GM03348 (cell line): ENCODE measurements at regions not wholly inside any gene's neighbourhood (a gene's known extent, or its start where the extent isn't known, plus 50 kb on each side); places are given as distances from the start of the nearest gene placed in this dataset.

Experiments used
- DNase-seq: peaks from one replicate; pipeline ENCODE4 v3.0.0; 2012; ENCODE audit warnings: low spot score

DNA sequence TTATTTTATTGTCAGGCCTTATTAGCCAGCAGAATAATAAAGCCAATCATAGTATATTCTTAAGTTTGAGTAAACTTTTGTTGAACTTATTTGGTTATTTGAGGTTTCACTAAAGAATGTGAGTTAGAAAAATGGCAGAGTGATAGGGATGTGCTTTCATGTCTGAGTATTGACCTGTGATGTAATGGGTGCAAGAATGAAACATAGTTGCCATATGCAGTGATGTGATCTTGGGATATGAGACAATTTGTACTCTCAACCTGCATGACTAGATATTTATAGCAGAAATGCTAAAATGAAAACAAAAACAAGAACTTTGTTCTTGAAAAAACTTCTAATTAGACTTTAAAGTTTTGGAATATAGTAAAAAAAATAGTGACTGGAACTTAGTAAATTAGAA is 97.9 kb downstream of the DISP1 start:
- DNase-seq: no peak

DNA sequence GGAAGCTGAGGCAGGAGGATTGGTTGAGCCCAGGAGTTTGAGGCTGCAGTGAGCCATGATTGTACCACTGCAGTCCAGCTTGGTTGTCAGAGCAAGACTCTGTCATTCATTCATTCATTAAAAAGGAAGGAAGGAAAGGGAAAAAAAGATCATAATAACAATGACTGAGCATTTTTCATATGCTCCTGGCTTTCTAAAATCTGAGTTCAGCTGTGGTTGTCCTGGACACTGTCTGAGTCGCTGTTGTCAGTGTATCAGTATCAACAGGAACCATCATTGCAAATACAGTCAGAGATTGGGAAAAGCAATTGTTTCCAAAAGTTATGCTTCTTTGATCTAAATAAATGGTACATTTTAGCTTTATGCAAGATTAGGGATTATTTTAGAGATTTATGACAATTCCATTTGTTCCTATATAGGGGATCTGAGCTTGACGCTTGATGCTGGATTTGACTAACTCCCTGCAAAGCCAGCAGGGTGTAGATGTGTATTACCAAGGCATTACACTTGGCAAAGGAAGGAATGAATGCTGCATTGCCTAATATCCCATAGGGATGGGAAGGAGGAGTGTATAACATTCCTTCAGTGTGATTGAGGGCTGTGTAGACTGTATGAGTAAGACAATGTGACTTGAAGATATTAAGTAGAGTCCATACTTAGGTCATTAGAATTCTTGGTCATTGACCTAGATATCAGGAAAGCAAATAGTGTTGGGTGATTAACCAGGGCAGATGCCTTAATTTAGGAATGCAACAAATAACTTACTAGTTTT is 100.2 kb downstream of the DISP1 start:
- DNase-seq: peak; percentile 57

DNA sequence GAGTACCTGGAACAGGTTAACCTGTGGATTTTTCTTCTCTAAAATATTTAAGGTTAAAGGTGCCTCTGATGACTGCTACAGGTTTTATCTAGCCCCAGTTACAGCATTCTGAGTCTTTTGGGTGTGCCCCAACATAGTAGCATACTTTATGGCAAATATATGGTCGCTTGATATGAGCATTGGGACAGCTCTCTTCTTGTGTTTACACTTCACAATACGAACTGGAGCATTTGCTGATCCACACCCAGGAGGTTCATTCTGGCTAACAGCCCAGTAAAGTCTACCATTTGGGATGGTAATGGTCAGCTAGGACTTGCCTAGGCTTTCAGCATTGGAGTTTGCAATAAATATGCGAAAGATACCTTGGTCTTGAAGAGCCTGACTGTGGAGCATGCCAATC is 101.3 kb downstream of the DISP1 start:
- no peak for DNase-seq

DNA sequence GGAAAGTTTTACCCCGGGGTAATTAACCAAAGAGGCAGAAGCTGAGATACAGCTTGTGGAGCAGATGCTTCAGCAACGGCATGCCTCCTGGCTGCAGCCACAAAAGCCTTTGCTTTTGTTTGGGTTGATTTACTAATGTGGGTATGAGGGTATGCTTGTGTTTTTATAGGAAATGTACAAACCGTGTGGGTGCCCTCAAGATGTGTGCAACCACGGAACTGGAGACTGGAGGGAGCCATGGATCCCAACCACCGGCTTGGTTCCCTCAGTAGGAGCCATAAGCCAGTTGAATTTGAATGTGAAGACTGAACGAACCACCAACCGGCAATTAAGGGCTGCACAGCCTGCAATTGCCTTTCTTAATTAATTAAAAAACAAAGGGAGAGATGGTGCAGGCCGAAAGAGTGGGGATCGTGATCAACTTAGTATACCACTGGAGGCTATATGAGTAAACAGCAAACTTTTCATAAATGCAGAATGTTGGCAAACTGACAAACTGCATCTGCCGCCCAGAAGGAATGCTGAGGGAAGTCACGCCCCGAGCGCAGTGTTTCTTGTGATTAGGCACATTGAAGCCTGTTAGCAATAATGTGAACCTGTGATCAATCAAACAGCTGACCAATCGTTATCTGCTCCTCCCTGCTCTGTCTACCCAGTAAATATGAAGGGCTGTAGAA is 104.1 kb downstream of the DISP1 start:
- no peak for DNase-seq

DNA sequence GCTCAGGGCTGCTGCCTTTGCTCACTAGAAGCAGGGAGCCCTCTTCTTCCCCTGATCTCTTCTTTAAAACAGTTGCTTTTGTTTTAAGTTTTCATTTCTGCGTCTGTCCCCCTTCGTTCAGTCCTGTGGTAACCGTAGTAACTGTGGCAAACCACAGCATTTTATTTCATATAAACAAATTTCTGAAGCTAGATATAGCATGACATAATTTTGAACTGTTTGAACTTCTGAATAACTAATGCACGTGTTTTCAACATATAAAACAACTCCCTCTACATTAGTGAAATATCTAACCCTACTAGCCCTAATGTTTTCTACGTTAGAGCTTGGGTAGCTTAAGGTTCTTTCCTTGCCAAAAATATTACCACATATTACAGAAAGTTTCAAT is 104.6 kb downstream of the DISP1 start:
- no peak for DNase-seq

DNA sequence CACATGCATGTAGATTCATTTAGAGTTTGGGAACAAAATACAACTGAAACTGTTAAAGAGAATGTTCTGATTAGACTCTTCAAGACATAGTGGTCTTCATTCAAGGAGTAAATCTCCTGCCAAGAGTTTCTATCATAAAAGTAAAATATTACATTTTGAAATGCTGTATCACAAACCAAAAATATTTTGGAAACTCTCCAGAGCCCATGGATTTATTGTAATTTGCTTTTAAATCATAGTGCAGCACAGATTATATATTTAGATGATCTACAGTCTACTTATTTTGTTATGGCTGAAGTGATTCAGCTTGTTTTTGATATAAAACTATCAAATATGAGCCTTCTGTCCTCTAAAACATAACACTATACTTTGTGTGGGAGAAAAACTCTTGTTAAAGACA is 105.3 kb downstream of the DISP1 start:
- no peak for DNase-seq

DNA sequence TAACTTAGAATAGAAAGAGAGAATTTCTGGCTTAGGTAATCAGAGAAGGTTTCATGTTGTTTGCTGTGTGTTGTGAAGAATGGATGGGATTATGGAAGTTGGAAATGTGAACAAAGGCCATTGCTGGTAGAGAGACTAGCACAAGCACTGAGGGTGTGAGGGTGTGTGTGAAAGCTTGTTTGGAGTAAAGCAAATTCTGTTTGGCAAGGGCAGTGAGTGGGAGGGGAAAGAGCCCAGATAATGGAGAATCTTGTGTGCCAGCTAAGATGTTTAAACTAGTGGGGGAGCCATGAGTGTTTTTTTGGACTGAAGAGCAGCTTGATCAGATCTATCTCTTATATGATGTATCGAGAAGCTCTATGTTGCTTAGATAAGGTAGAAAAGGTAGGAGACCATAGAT is 107.1 kb downstream of the DISP1 start:
- DNase-seq: no peak

DNA sequence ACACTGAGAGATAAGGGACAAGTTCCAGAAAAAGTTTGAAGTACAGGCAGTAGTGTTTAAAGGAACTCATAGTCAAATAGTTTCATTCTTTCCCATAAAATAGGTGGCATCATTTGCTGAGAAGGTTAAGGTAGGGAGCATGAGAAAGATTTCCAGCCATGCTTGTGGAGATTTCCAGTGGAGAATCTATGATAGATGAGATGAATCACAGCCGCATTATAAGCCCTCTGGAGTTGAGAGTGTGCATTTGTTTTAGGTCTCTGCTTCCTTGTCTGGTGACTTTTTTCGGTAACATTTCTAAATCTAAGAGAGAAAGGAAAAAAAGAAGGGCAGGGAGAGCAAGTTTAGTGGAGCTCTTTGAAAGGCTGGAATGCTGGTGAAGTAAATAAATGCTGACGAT is 108.7 kb downstream of the DISP1 start:
- DNase-seq: no peak

DNA sequence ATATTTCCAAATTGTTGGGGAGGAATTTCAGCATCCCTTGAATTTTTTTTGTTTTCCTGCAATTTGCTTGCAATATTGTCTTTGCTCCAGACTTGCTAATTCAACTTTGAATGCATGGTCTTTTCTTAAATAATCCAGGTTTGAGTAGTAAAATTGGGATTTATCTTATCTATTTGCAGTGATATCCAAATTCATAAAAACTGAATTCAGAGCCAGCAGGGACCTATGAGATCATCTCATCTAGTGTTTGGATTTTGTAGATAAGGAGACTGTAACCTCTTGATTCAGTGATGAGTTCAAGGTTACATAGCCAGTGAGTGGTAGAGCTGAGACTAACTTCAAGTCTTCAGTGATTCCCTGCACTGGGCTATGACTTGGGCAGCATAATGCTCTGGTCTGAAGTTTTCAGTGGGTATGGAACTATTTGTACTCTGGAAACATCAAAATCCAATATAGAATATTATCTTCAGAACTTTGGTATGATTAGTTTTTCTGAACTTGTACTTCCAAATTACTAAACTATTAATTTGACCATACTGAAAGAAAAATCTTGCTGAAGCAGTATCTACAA is 109.4 kb downstream of the DISP1 start:
- DNase-seq: no peak

DNA sequence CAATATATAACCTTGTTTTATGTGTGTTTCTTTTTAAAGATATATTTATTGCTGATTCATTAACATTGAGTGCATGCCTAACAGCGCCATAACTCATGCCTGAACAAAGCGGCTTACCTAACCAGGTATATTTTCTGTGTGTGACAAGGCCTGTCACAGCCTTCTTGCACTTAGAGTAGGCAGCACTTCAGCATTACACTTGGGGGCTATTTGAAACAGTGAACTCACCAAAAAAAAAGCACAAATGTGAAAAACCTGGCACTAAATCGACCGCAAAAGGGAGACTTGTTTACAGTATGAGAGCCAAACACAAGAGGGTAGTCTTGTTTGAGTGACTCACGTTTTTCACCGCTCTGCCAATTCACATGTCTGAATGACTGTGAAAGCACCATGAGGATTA is 111.7 kb downstream of the DISP1 start:
- no peak for DNase-seq

DNA sequence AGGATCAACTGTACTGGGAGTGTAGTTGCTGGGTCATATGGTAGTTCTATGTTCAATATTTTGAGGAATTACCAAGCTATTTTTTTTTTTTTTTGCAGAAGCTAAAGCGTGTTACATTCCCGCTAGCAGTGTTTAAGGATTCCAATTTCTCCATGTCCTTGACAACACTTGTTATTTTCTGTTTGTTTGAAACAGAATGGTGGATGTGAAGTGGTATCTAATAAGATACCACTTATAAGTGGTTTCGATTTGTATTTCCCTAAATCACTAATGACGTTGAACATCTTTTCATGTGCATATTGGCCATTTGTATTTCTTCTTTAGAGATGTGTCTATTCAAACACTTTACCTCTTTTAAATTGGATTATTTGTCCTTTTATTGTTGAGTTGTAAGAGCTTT is 112.2 kb downstream of the DISP1 start:
- DNase-seq: no peak

DNA sequence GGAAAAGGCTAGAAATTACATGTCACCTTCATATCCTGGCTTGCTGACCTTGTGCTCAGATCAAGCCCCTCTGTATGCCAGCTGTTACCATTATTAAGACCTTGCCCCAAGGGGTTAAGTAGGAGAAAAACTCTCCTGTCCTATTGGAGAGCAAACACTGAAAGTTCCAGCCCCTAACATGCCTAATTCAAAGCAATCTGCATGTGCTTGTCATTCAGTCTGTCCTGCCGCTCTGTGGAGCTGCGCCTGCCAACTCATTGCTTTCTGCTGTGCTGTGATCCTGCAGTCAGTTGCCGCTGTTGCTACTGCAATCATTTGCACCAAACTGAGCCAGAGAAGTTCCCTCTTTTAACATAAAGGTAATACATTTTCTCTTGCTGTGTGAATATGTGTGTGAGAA is 113.4 kb downstream of the DISP1 start:
- no peak for DNase-seq

DNA sequence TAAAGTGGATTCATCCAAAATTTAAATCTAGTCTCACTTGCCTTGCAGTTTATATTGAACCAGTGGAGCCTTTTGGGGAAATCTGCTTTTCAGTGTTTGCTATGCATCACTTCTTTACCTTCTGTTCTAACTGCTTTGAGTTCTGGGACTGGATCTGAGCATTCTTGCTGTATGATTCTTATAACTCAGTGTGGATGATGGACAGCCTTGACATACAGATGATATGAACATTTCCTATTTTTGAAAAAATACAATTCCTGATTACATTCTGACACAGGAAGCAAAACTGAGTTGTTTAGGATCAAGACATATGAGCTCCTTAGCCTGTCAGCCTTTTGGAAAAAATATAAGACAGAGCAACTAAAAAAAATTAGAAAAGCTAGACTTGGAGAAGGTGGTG is 115.2 kb downstream of the DISP1 start:
- DNase-seq: no peak

DNA sequence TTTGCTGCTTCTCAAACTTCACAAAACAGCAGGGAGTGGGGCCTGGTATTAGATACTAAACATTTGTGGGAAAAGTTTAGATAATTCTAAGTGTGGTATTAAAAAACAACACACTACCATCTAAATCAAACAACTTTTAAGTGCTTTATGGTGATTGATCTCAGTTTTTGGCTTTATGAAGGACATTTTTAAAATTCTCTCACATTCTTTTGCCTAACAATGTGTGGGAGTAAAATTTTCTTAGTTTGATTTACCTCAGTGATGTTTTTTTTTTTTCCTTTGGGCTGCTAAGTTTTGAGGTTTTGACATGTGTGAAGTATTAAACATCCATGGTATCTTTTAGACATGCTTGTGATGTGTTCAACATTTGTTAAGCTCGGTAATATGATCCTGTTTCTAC is 116.2 kb downstream of the DISP1 start:
- DNase-seq: no peak

DNA sequence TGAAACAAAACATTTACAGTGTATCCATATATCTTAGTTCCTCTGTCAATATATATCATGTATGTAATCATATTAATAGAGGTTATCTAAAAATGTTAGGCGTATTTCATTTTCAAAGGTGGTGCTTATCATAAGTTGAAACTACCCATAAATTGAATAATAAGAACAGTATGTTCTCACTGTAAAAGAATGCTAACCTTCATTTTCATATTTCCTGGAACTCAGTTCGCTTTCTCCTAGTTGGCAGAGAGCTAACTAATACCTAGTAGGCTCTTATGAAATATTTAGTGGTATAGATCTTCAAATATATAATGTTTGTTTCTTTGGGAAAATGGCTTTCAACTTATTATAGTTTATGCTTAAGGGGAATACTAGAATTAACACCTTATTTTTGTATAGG is 118.4 kb downstream of the DISP1 start:
- DNase-seq: no peak

DNA sequence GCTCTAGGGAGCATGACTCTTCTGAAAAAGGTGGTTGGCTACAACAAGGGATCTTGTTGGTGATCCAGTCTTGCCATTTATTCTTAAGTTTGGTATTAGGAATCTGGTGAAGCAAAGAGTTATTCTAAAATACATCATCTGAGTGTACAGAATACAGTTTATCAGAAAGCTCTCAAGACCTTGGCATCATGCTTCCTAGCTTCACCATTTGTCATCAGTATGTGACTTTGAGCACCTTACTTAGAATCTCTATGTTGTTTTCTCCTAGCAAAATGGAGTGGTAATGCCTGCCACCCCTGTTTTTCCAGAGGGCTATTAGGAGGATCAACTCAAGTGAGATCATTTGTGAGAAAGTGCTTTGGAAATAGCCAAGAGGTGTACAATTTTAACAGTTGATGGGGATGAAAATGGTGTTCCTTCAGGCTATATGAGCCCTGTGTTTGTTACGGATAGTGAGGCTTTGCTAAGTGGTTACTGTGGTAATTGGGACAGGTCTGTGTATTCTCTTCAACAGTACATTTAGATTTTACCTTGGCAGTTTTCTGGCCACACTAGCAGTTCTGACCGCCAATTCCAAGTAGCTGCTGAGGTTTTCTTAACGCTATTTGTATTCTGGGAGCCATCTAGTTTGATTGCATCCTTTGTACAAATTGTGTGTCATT is 120.5 kb downstream of the DISP1 start:
- no peak for DNase-seq

DNA sequence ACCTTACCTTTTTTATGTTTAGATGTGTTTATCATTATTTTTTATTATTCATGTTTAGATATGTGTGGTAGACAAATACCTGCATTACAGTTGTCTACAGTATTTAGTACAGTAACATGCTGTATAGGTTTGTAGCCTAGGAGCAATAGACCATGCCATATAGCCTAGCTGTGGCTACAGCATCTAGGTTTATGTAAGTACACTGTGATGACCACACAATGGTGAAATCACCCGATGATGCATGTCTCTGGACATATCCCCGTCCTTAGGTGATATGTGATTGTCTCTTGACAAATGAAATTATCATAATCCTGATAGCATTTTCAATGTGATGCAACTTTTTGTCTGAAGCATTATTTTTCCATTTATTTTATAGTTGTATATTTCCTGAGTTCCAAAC is 121.2 kb downstream of the DISP1 start:
- DNase-seq: no peak

DNA sequence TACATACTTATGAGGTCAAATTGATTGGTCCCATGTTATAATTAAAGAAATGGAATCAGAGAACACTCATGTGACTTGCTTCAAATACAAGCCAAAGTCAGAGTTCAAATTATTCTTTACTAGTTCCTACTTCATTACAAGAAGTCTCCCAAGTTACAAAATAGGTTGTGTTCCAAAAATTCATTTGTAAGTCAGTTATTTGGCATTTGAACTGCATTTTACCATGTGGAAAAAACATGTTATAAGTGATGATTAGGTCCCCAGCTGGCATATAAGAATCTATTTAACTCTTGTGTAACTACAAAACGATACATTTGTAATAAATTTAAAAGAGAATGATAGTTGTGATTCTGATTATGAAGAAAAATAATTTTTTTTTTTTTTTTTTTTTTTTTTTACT is 124.1 kb downstream of the DISP1 start:
- no peak for DNase-seq

DNA sequence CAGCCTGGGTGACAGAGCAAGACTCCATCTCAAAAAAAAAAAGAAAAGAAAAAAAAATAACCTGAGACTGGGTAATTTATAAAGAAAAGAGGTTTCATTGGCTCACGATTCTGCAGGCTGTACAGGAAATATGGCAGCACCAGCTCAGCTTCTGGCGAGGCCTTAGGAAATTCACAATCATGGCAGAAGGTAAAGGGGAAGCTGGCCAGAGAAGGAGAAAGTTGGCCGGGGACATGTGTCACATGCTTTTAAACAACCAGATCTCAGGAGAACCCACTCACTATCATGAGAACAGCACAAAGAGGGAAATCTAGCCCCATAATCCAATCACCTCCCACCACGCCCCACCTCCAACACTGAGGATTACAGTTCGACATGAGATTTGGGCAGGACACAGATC is 125.3 kb downstream of the DISP1 start:
- DNase-seq: no peak

DNA sequence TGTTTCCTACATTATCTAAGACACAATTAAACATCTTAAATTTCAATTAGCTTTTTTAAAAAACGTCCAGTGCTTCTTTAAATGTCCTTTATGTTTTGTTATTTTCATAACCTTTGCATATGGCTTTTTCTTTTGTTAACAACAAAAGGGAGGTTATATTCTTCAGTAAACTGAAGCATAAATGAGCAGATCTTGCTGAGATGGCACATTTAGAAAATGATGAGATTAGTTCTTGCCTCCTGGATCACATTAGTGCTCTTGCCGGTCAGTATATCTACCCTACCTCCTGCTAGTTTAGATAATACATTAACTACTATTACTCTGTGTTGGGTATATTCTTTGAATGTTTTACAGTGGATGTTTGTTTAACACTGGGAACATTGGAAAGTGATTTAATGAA is 126.1 kb downstream of the DISP1 start:
- no peak for DNase-seq

DNA sequence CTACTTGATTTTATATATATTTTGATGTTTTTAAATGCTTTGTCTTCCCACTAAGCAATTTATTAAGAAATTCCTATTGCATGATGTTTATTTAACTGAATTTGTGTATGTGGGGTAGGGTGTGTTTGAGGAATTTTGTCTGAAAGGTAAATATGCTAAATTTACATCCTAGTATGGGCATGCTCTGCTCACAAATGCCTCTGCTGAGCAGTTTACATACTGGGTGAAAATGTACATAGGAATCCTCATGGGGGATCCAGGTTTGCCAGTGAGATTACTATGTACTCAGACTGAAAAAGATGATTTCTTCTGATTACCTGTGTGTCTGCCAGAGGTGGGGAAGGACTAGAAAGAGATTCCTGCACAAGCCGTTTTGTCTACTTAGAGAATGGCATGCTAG is 126.6 kb downstream of the DISP1 start:
- DNase-seq: no peak

DNA sequence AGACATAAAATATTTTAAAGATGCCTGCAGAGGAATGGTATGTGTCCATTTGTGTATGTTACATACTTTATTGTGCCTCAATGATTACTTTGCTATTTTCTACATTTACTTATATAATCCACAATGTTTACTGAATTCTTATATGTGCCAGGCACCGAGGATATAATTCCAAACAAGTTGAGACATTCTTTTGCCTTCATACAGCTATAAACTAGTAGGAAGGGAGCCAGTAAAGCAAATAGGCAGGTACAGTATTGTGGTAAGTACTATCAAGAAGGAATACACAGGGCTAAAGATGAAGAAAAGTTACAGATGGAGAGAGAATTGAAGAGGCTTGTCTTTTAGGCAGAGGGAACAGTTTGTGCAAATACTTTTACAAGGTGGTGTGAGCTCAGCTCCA is 131.6 kb downstream of the DISP1 start:
- no peak for DNase-seq

DNA sequence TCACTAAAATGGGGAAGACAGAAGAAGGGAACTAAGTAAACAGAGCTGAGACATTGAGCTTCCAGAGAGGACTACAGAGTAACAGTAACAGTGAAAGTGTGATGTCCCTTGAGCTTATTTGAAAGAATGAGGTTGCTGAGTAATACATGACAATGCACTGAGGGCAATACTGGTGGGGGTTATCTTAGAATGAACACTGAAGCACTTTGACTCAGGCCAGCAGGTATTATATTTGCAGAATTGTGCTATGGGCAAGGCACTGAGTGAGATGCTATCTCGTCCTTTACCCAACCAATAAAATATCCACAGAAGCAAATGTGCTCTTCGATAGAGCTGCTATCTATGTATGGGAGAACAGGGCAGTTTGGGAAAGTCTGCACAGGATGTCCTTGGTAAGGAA is 133.2 kb downstream of the DISP1 start:
- DNase-seq: no peak
